T-cell (primary cell): ENCODE measurements at regions not wholly inside any gene's neighbourhood (a gene's known extent, or its start where the extent isn't known, plus 50 kb on each side); places are given as distances from the start of the nearest gene placed in this dataset.
A peak's percentile ranks its signal among the peaks of the same experiment; 100 is the strongest.

ENCODE experiments used
- ATAC-seq, 4 experiments: fragments of 200-7000 bp in 3 of 4; fragments of 150-1000 bp in 1 of 4; cut with Tn5 transposase; replicated peaks in 1 of 4; 1 replicate in 3 of 4; 2 replicates in 1 of 4; pipeline ENCODE4 v1.10.0; 2021; ENCODE audit warnings: moderate library complexity in 3 of 4, mild to moderate bottlenecking in 2 of 4, moderate number of reproducible peaks in 1 of 4
- CTCF ChIA-PET, 2 donors: fragments of 300-600 bp; sonication (Branson Sonifier 250); formaldehyde crosslinking; loops; one replicate each; lab custom pipeline; 2022; ENCODE audit warnings: antibody characterized with exemption in 2 of 2; lab: Charles Lee
- POLR2A ChIA-PET, 2 donors: fragments of 300-600 bp; sonication (Branson Sonifier 250); formaldehyde crosslinking; loops; one replicate each; lab custom pipeline; 2022; ENCODE audit warnings: antibody characterized with exemption in 2 of 2; lab: Charles Lee
- DNase-seq, 35 experiments: peaks; one replicate each; pipeline versions ENCODE4 v3.0.0 to v3.0.0-alpha.2; 2013 to 2023
- H3K27ac ChIP-seq: one replicate; pipeline ENCODE4 v1.5.1; 2013; ENCODE audit warnings: low read length
- H3K27me3 ChIP-seq, 2 experiments: replicated peaks in 1 of 2; 1 replicate in 1 of 2; 2 replicates in 1 of 2; pipeline versions ENCODE4 v1.6.1 to v1.7.0; 2013; ENCODE audit warnings: low read length in 1 of 2, mixed read lengths in 1 of 2; ENCODE audit not compliant: control insufficient read depth in 2 of 2, insufficient read depth in 2 of 2; ENCODE audit errors: extremely low read depth in 1 of 2
- H3K36me3 ChIP-seq, 2 donors: 1 replicate in 1 of 2; 2 replicates in 1 of 2; pipeline versions ENCODE4 v1.6.1 to v1.7.0; 2013; ENCODE audit warnings: low read length in 1 of 2; ENCODE audit not compliant: control insufficient read depth in 2 of 2, insufficient read depth in 1 of 2; ENCODE audit errors: extremely low read depth in 1 of 2
- H3K4me1 ChIP-seq, 2 experiments: 1 replicate in 1 of 2; 2 replicates in 1 of 2; pipeline versions ENCODE4 v1.6.1 to v1.7.0; 2013; ENCODE audit warnings: low read length in 2 of 2, mixed read lengths in 1 of 2; ENCODE audit not compliant: insufficient read depth in 2 of 2, control insufficient read depth in 1 of 2; ENCODE audit errors: extremely low read depth in 1 of 2
- H3K4me3 ChIP-seq, 2 donors: 1 replicate in 1 of 2; 2 replicates in 1 of 2; pipeline versions ENCODE4 v1.5.1 to v1.7.0; 2013; ENCODE audit warnings: mild to moderate bottlenecking in 2 of 2, low read length in 1 of 2, moderate library complexity in 1 of 2; ENCODE audit not compliant: control insufficient read depth in 1 of 2; ENCODE audit errors: extremely low read depth in 1 of 2
- H3K9me3 ChIP-seq: 2 replicates; pipeline ENCODE4 v1.7.0; 2013
- H3K27ac Mint-ChIP-seq, 2 donors: one replicate each; pipeline ENCODE4 v1.8.0; 2020 to 2021; ENCODE audit warnings: mild to moderate bottlenecking in 2 of 2, mixed read lengths in 2 of 2
- H3K27me3 Mint-ChIP-seq, 2 donors: one replicate each; pipeline ENCODE4 v1.8.0; 2021 to 2022; ENCODE audit warnings: mixed read lengths in 2 of 2
- H3K36me3 Mint-ChIP-seq: one replicate; pipeline ENCODE4 v1.8.0; 2021; ENCODE audit warnings: mixed read lengths
- H3K4me1 Mint-ChIP-seq, 3 donors: one replicate each; pipeline ENCODE4 v1.8.0; 2020 to 2022; ENCODE audit warnings: mixed read lengths in 3 of 3, mild to moderate bottlenecking in 1 of 3
- H3K4me3 Mint-ChIP-seq, 3 donors: one replicate each; pipeline ENCODE4 v1.8.0; 2020 to 2022; ENCODE audit warnings: mild to moderate bottlenecking in 3 of 3, mixed read lengths in 3 of 3, moderate library complexity in 3 of 3
- H3K9me3 Mint-ChIP-seq, 3 donors: one replicate each; pipeline ENCODE4 v1.8.0; 2020 to 2022; ENCODE audit warnings: mixed read lengths in 3 of 3
- WGBS: methylation state at CpG from one replicate; pipeline ENCODE4 v1.1.5; 2013; ENCODE audit warnings: missing lambda C conversion rate; ENCODE audit not compliant: insufficient coverage; 5-methylcytosine and 5-hydroxymethylcytosine counted together

GRCh38 chr5:123802298-123802951, 290.4 kb downstream of the CSNK1G3 start:
- Mint-ChIP-seq H3K4me3 (no peak overlapping the region), H3K36me3 (no peaks in the 10 kb centered on the region), H3K27ac (no peak overlapping the region), H3K9me3 (no peaks in the 10 kb centered on the region), H3K4me1 (no peaks in the 10 kb centered on the region), H3K27me3 (no peaks in the 10 kb centered on the region)
- Histone ChIP-seq H3K4me1 (no peaks in the 10 kb centered on the region), H3K4me3 (no peak overlapping the region), H3K27ac (no peak overlapping the region), H3K36me3 (no peaks in the 10 kb centered on the region), H3K9me3 (no peaks in the 10 kb centered on the region), H3K27me3 (no peaks in the 10 kb centered on the region)
- no peak for ATAC-seq
- DNase-seq = no peak
- ChIA-PET CTCF (no interaction called here), POLR2A (no interaction called here)
- WGBS = 79% methylated on average over 2 of the region's 4 CpGs

GRCh38 chr5:123800640-123801039, 288.7 kb downstream of the CSNK1G3 start:
- H3K27ac ChIP-seq = no peak overlapping the region
- no peak overlapping the region for H3K4me3 ChIP-seq
- Mint-ChIP-seq H3K36me3 (no peaks in the 10 kb centered on the region), H3K4me1 (no peaks in the 10 kb centered on the region), H3K27ac (no peak overlapping the region), H3K27me3 (no peaks in the 10 kb centered on the region), H3K4me3 (no peak overlapping the region), H3K9me3 (peaks cover 0 to 10% (median 0%) of the 10 kb centered on the region in 3 donors)
- no peaks in the 10 kb centered on the region for H3K36me3 ChIP-seq
- no CpG with 5 or more reads among the region's 1 CpG for WGBS
- no peaks in the 10 kb centered on the region for H3K9me3 ChIP-seq
- POLR2A ChIA-PET = no interaction called here
- CTCF ChIA-PET = no interaction called here
- no peaks in the 10 kb centered on the region for H3K27me3 ChIP-seq
- ATAC-seq = no peak
- no peaks in the 10 kb centered on the region for H3K4me1 ChIP-seq
- DNase-seq = no peak

- POLR2A ChIA-PET = no interaction called here
Measured at GRCh38 chr5:123795688-123796087, 283.7 kb downstream of the CSNK1G3 start.

GRCh38 chr5:123790226-123790625, 278.2 kb downstream of the CSNK1G3 start:
- ATAC-seq (no peak), DNase-seq (peak in 1 of 35 experiments; percentile 1)
- no peaks in the 10 kb centered on the region for H3K4me1 Mint-ChIP-seq
- H3K27me3 ChIP-seq = no peaks in the 10 kb centered on the region
- H3K4me3 ChIP-seq = no peak overlapping the region
- peaks cover 13 to 17% (median 15%) of the 10 kb centered on the region in 3 donors for H3K9me3 Mint-ChIP-seq
- peaks cover 0 to 4% of the 10 kb centered on the region in 2 donors for H3K27me3 Mint-ChIP-seq
- no peak overlapping the region for H3K27ac Mint-ChIP-seq
- ChIA-PET POLR2A (no interaction called here), CTCF (interaction anchor here in 1 of 2 donors (0.7 kb wide), 1 partner anchor 21 kb away, joined by 3 read pairs; no protein-coding TSS in a partner anchor)
- no CpG with 5 or more reads among the region's 2 CpGs for WGBS
- H3K9me3 ChIP-seq = no peaks in the 10 kb centered on the region
- H3K4me1 ChIP-seq = peaks cover 0 to 11% of the 10 kb centered on the region in 2 experiments
- H3K4me3 Mint-ChIP-seq = no peak overlapping the region
- H3K36me3 Mint-ChIP-seq = no peaks in the 10 kb centered on the region
- H3K27ac ChIP-seq = no peak overlapping the region
- H3K36me3 ChIP-seq = peaks cover 0 to 2% of the 10 kb centered on the region in 2 donors

More at GRCh38 chr5:123795688-123796087, 283.7 kb downstream of the CSNK1G3 start:
- Mint-ChIP-seq H3K4me1 (no peaks in the 10 kb centered on the region), H3K27ac (no peak overlapping the region), H3K36me3 (no peaks in the 10 kb centered on the region), H3K9me3 (peaks cover 5 to 11% (median 5%) of the 10 kb centered on the region in 3 donors), H3K27me3 (peaks cover 0 to 4% of the 10 kb centered on the region in 2 donors), H3K4me3 (no peak overlapping the region)
- CTCF ChIA-PET = no interaction called here
- Histone ChIP-seq H3K4me1 (peaks cover 0 to 2% of the 10 kb centered on the region in 2 experiments), H3K9me3 (no peaks in the 10 kb centered on the region), H3K27me3 (no peaks in the 10 kb centered on the region), H3K27ac (no peak overlapping the region), H3K36me3 (peaks cover 0 to 2% of the 10 kb centered on the region in 2 donors), H3K4me3 (no peak overlapping the region)
- DNase-seq = no peak
- WGBS = no CpG with 5 or more reads among the region's 3 CpGs
- no peak for ATAC-seq

GRCh38 chr5:123787635-123788034, 275.7 kb downstream of the CSNK1G3 start:
- Histone ChIP-seq H3K9me3 (no peaks in the 10 kb centered on the region), H3K4me1 (peaks cover 0 to 11% of the 10 kb centered on the region in 2 experiments), H3K27me3 (no peaks in the 10 kb centered on the region), H3K4me3 (no peak overlapping the region), H3K36me3 (peaks cover 0 to 2% of the 10 kb centered on the region in 2 donors), H3K27ac (no peak overlapping the region)
- CTCF ChIA-PET = interaction anchor here (0.6 kb wide), 3 partner anchors 11 to 1295 kb away, joined by 3 to 5 read pairs (median 4); no protein-coding TSS in a partner anchor
- POLR2A ChIA-PET = no interaction called here
- Mint-ChIP-seq H3K27me3 (no peaks in the 10 kb centered on the region), H3K9me3 (peaks cover 8 to 15% (median 12%) of the 10 kb centered on the region in 3 donors), H3K4me1 (no peaks in the 10 kb centered on the region), H3K27ac (no peak overlapping the region), H3K36me3 (no peaks in the 10 kb centered on the region), H3K4me3 (no peak overlapping the region)
- no peak for ATAC-seq
- no peak for DNase-seq

- ChIA-PET CTCF (interaction anchor here (0.6 kb wide), 2 partner anchors 11 to 1296 kb away, joined by 4 to 5 read pairs; no protein-coding TSS in a partner anchor), POLR2A (no interaction called here)
- no peaks in the 10 kb centered on the region for H3K4me1 Mint-ChIP-seq
- peaks cover 8 to 15% (median 12%) of the 10 kb centered on the region in 3 donors for H3K9me3 Mint-ChIP-seq
- H3K36me3 Mint-ChIP-seq = no peaks in the 10 kb centered on the region
- H3K27me3 ChIP-seq = no peaks in the 10 kb centered on the region
- DNase-seq (no peak), ATAC-seq (no peak)
- no peak overlapping the region for H3K27ac Mint-ChIP-seq
- H3K36me3 ChIP-seq = peaks cover 0 to 2% of the 10 kb centered on the region in 2 donors
- H3K9me3 ChIP-seq = no peaks in the 10 kb centered on the region
- H3K27ac ChIP-seq = no peak overlapping the region
- H3K27me3 Mint-ChIP-seq = no peaks in the 10 kb centered on the region
- no peak overlapping the region for H3K4me3 ChIP-seq
- H3K4me3 Mint-ChIP-seq = no peak overlapping the region
- peaks cover 0 to 11% of the 10 kb centered on the region in 2 experiments for H3K4me1 ChIP-seq
- WGBS = no CpG with 5 or more reads among the region's 1 CpG
Measured at GRCh38 chr5:123787136-123787535, 275.2 kb downstream of the CSNK1G3 start.
